Activated CD4-positive, alpha-beta T cell treated with anti-CD3 and anti-CD28 coated beads for 36 hours (primary cell): ENCODE measurements at regions not wholly inside any gene's neighbourhood (a gene's known extent, or its start where the extent isn't known, plus 50 kb on each side); places are given as distances from the start of the nearest gene placed in this dataset.

Source experiments
- ATAC-seq: fragments of 200-7000 bp; cut with Tn5 transposase; one replicate; pipeline ENCODE4 v1.10.0; 2021; ENCODE audit warnings: mild to moderate bottlenecking, moderate library complexity
- CTCF ChIA-PET: fragments of 350-600 bp; sonication (Branson Sonifier 250); formaldehyde crosslinking; loops from one replicate; lab custom pipeline; 2021; ENCODE audit warnings: antibody characterized with exemption; lab: Charles Lee
- POLR2A ChIA-PET: fragments of 350-600 bp; sonication (Branson Sonifier 250); formaldehyde crosslinking; loops from one replicate; lab custom pipeline; 2021; ENCODE audit warnings: antibody characterized with exemption, inconsistent platforms; lab: Charles Lee
- DNase-seq: peaks from one replicate; pipeline ENCODE4 v3.0.0-alpha.2; 2020
- H3K27ac Mint-ChIP-seq: one replicate; pipeline ENCODE4 v1.8.0; 2021; ENCODE audit warnings: mixed read lengths
- H3K27me3 Mint-ChIP-seq: one replicate; pipeline ENCODE4 v1.8.0; 2021; ENCODE audit warnings: mixed read lengths
- H3K36me3 Mint-ChIP-seq: one replicate; pipeline ENCODE4 v1.8.0; 2021; ENCODE audit warnings: low read depth, mixed read lengths
- H3K4me1 Mint-ChIP-seq: one replicate; pipeline ENCODE4 v1.8.0; 2021; ENCODE audit warnings: mixed read lengths
- H3K4me3 Mint-ChIP-seq: one replicate; pipeline ENCODE4 v1.8.0; 2021; ENCODE audit warnings: mild to moderate bottlenecking, moderate library complexity, mixed read lengths
- H3K9me3 Mint-ChIP-seq: one replicate; pipeline ENCODE4 v1.8.0; 2021; ENCODE audit warnings: low read depth, mixed read lengths
- intact Hi-C, 2 experiments: fragments of 100-400 bp; cut with DNase I in 1 of 2; cut with micrococcal nuclease in 1 of 2; formaldehyde crosslinking; loops; one replicate each; pipeline versions ENCODE4 v1.14.2 to v1.15.1; 2022 to 2024; cut with DNase I, micrococcal nuclease

GRCh38 chr2:120401275-120402066 is 55.5 kb downstream of the INHBB start:
- Mint-ChIP-seq H3K4me3 (no peak overlapping the region), H3K27ac (no peak overlapping the region), H3K36me3 (no peaks in the 10 kb centered on the region), H3K9me3 (no peaks in the 10 kb centered on the region), H3K27me3 (peaks cover 3% of the 10 kb centered on the region), H3K4me1 (no peaks in the 10 kb centered on the region)
- ATAC-seq (no peak), DNase-seq (no peak)
- POLR2A ChIA-PET = no interaction called here
- CTCF ChIA-PET = interaction anchor here (1.0 kb wide), 1 partner anchor 22 kb away, joined by 3 read pairs; no protein-coding TSS in a partner anchor
- intact Hi-C loops = no loop called here

GRCh38 chr2:120402067-120402433 is 56.1 kb downstream of the INHBB start:
- intact Hi-C loops = no loop called here

GRCh38 chr2:120402508-120402907 is 56.6 kb downstream of the INHBB start:
- Mint-ChIP-seq H3K27me3 (no peaks in the 10 kb centered on the region), H3K36me3 (no peaks in the 10 kb centered on the region), H3K4me1 (no peaks in the 10 kb centered on the region), H3K4me3 (no peak overlapping the region), H3K9me3 (peaks cover under 1% of the 10 kb centered on the region), H3K27ac (no peak overlapping the region)
- ATAC-seq = no peak
- no peak for DNase-seq
- POLR2A ChIA-PET = no interaction called here
- CTCF ChIA-PET = interaction anchor here (0.6 kb wide), 1 partner anchor 109 kb away, joined by 5 read pairs; no protein-coding TSS in a partner anchor
- intact Hi-C loops = no loop called here

More at GRCh38 chr2:120402067-120402433, 56.1 kb downstream of the INHBB start:
- DNase-seq = no peak
- Mint-ChIP-seq H3K4me1 (no peaks in the 10 kb centered on the region), H3K4me3 (no peak overlapping the region), H3K27me3 (peaks cover 2% of the 10 kb centered on the region), H3K9me3 (no peaks in the 10 kb centered on the region), H3K27ac (no peak overlapping the region), H3K36me3 (no peaks in the 10 kb centered on the region)
- CTCF ChIA-PET = no interaction called here
- no peak for ATAC-seq
- POLR2A ChIA-PET = no interaction called here

GRCh38 chr2:120403261-120403660 is 57.3 kb downstream of the INHBB start:
- Mint-ChIP-seq H3K4me3 (no peak overlapping the region), H3K4me1 (no peaks in the 10 kb centered on the region), H3K27me3 (no peaks in the 10 kb centered on the region), H3K9me3 (peaks cover 1% of the 10 kb centered on the region), H3K36me3 (no peaks in the 10 kb centered on the region), H3K27ac (no peak overlapping the region)
- ChIA-PET CTCF (no interaction called here), POLR2A (no interaction called here)
- DNase-seq (no peak), ATAC-seq (no peak)
- intact Hi-C loops = no loop called here

GRCh38 chr2:120403676-120404075 is 57.7 kb downstream of the INHBB start:
- intact Hi-C loops = no loop called here
- DNase-seq (no peak), ATAC-seq (no peak)
- H3K4me1 Mint-ChIP-seq = no peaks in the 10 kb centered on the region
- no peak overlapping the region for H3K27ac Mint-ChIP-seq
- peaks cover 1% of the 10 kb centered on the region for H3K9me3 Mint-ChIP-seq
- H3K36me3 Mint-ChIP-seq = no peaks in the 10 kb centered on the region
- no peaks in the 10 kb centered on the region for H3K27me3 Mint-ChIP-seq
- no peak overlapping the region for H3K4me3 Mint-ChIP-seq
- CTCF ChIA-PET = no interaction called here
- POLR2A ChIA-PET = no interaction called here

GRCh38 chr2:120404274-120404673 is 58.3 kb downstream of the INHBB start:
- ChIA-PET POLR2A (no interaction called here), CTCF (interaction anchor here (0.6 kb wide), 1 partner anchor 673 kb away, joined by 3 read pairs; no protein-coding TSS in a partner anchor)
- H3K4me1 Mint-ChIP-seq = no peaks in the 10 kb centered on the region
- no peaks in the 10 kb centered on the region for H3K36me3 Mint-ChIP-seq
- no peaks in the 10 kb centered on the region for H3K27me3 Mint-ChIP-seq
- intact Hi-C loops = no loop called here
- peaks cover 4% of the 10 kb centered on the region for H3K9me3 Mint-ChIP-seq
- H3K4me3 Mint-ChIP-seq = no peak overlapping the region
- no peak for ATAC-seq
- no peak overlapping the region for H3K27ac Mint-ChIP-seq
- DNase-seq = no peak

- DNase-seq (no peak), ATAC-seq (no peak)
- Mint-ChIP-seq H3K27ac (no peak overlapping the region), H3K36me3 (no peaks in the 10 kb centered on the region), H3K4me1 (no peaks in the 10 kb centered on the region), H3K27me3 (no peaks in the 10 kb centered on the region), H3K4me3 (no peak overlapping the region), H3K9me3 (peaks cover 4% of the 10 kb centered on the region)
- CTCF ChIA-PET = no interaction called here
- intact Hi-C loops = no loop called here
- POLR2A ChIA-PET = no interaction called here
Observed at GRCh38 chr2:120404941-120405758, 59.2 kb downstream of the INHBB start.

- no peaks in the 10 kb centered on the region for H3K36me3 Mint-ChIP-seq
- ChIA-PET POLR2A (no interaction called here), CTCF (no interaction called here)
- no peaks in the 10 kb centered on the region for H3K27me3 Mint-ChIP-seq
- no peak for ATAC-seq
- intact Hi-C loops = no loop called here
- H3K4me3 Mint-ChIP-seq = no peak overlapping the region
- H3K4me1 Mint-ChIP-seq = no peaks in the 10 kb centered on the region
- no peak for DNase-seq
- no peak overlapping the region for H3K27ac Mint-ChIP-seq
- H3K9me3 Mint-ChIP-seq = peaks cover 4% of the 10 kb centered on the region
Observed at GRCh38 chr2:120405759-120406099, 59.8 kb downstream of the INHBB start.

GRCh38 chr2:120406566-120406965 is 60.6 kb downstream of the INHBB start:
- ChIA-PET POLR2A (no interaction called here), CTCF (interaction anchor here (0.6 kb wide), 1 partner anchor 92 kb away, joined by 3 read pairs; no protein-coding TSS in a partner anchor)
- Mint-ChIP-seq H3K4me1 (no peaks in the 10 kb centered on the region), H3K27me3 (no peaks in the 10 kb centered on the region), H3K9me3 (peaks cover 4% of the 10 kb centered on the region), H3K36me3 (no peaks in the 10 kb centered on the region), H3K4me3 (no peak overlapping the region), H3K27ac (no peak overlapping the region)
- intact Hi-C loops = no loop called here
- DNase-seq (no peak), ATAC-seq (no peak)

GRCh38 chr2:120410487-120410886 is 64.6 kb downstream of the INHBB start:
- intact Hi-C loops = no loop called here

GRCh38 chr2:120415060-120415459 is 69.1 kb downstream of the INHBB start:
- POLR2A ChIA-PET = no interaction called here
- H3K27me3 Mint-ChIP-seq = peaks cover 8% of the 10 kb centered on the region

More at GRCh38 chr2:120410487-120410886, 64.6 kb downstream of the INHBB start:
- DNase-seq = no peak
- Mint-ChIP-seq H3K4me3 (no peak overlapping the region), H3K27ac (no peak overlapping the region), H3K27me3 (peaks cover 5% of the 10 kb centered on the region), H3K36me3 (no peaks in the 10 kb centered on the region), H3K4me1 (no peaks in the 10 kb centered on the region), H3K9me3 (peaks cover 9% of the 10 kb centered on the region)
- ChIA-PET CTCF (no interaction called here), POLR2A (no interaction called here)
- ATAC-seq = no peak

More at GRCh38 chr2:120415060-120415459, 69.1 kb downstream of the INHBB start:
- ATAC-seq = no peak
- no peak for DNase-seq
- Mint-ChIP-seq H3K27ac (no peak overlapping the region), H3K9me3 (peaks cover 4% of the 10 kb centered on the region), H3K4me3 (no peak overlapping the region), H3K36me3 (no peaks in the 10 kb centered on the region), H3K4me1 (no peaks in the 10 kb centered on the region)
- intact Hi-C loops = no loop called here
- CTCF ChIA-PET = no interaction called here
